Islet precursor cell (in vitro differentiated cells): ENCODE measurements at regions not wholly inside any gene's neighbourhood (a gene's known extent, or its start where the extent isn't known, plus 50 kb on each side); places are given as distances from the start of the nearest gene placed in this dataset.
"Not testable (repeated sequence)": the region's sequence is repeated elsewhere in the genome, so short reads cannot be mapped to it uniquely, and the experiment has no call there.

Experiments used
- DNase-seq: peaks from one replicate; pipeline ENCODE4 v3.0.0-alpha.2; 2018

GRCh38 chr16:64718486-64718885, 403.4 kb downstream of the CDH11 start:
- DNase-seq = peak; percentile 84

- DNase-seq = no peak
Measured at GRCh38 chr16:64717871-64718270, 404.0 kb downstream of the CDH11 start.

GRCh38 chr16:64715624-64716023, 406.2 kb downstream of the CDH11 start:
- no peak for DNase-seq

GRCh38 chr16:64712026-64712425, 409.8 kb downstream of the CDH11 start:
- DNase-seq = no peak

GRCh38 chr16:64711596-64711995, 410.3 kb downstream of the CDH11 start:
- DNase-seq = no peak

- no peak for DNase-seq
Measured at GRCh38 chr16:64711026-64711425, 410.8 kb downstream of the CDH11 start.

GRCh38 chr16:64705443-64705842, 416.4 kb downstream of the CDH11 start:
- DNase-seq = no peak

- no peak for DNase-seq
Measured at GRCh38 chr16:64704386-64704785, 417.5 kb downstream of the CDH11 start.

GRCh38 chr16:64702415-64702814, 419.4 kb downstream of the CDH11 start:
- no peak for DNase-seq

GRCh38 chr16:64700628-64701027, 421.2 kb downstream of the CDH11 start:
- DNase-seq = no peak

- no peak for DNase-seq
Measured at GRCh38 chr16:64696866-64697265, 425.0 kb downstream of the CDH11 start.

GRCh38 chr16:64695684-64696083, 426.2 kb downstream of the CDH11 start:
- DNase-seq = no peak

GRCh38 chr16:64693946-64694345, 427.9 kb downstream of the CDH11 start:
- no peak for DNase-seq

GRCh38 chr16:64687786-64688185, 434.1 kb downstream of the CDH11 start:
- DNase-seq = no peak

GRCh38 chr16:64687123-64687522, 434.7 kb downstream of the CDH11 start:
- DNase-seq = no peak

- DNase-seq = no peak
Measured at GRCh38 chr16:64679976-64680690, 441.7 kb downstream of the CDH11 start.

GRCh38 chr16:64669573-64669972, 452.3 kb downstream of the CDH11 start:
- DNase-seq = no peak

GRCh38 chr16:64667334-64667877, 454.5 kb downstream of the CDH11 start:
- no peak for DNase-seq

GRCh38 chr16:64662312-64662711, 459.6 kb downstream of the CDH11 start:
- DNase-seq = not testable (repeated sequence)

GRCh38 chr16:64659866-64660265, 462.0 kb downstream of the CDH11 start:
- DNase-seq = no peak

- no peak for DNase-seq
Measured at GRCh38 chr16:64657316-64658011, 464.4 kb downstream of the CDH11 start.

GRCh38 chr16:64656471-64656870, 465.4 kb downstream of the CDH11 start:
- DNase-seq = no peak

- no peak for DNase-seq
Measured at GRCh38 chr16:64654178-64654577, 467.7 kb downstream of the CDH11 start.

GRCh38 chr16:64648282-64648681, 473.6 kb downstream of the CDH11 start:
- DNase-seq = no peak
